GM12878 (cell line): ENCODE measurements at regions not wholly inside any gene's neighbourhood (a gene's known extent, or its start where the extent isn't known, plus 50 kb on each side); places are given as distances from the start of the nearest gene placed in this dataset.

Experiments used
- CEBPB ChIP-seq, 2 experiments: fragments of 150-350 bp in 1 of 2; IDR thresholded peaks; 2 replicates each; pipeline ENCODE4 v1.6.1; 2012 to 2014; ENCODE audit warnings: low read depth in 2 of 2, low read length in 2 of 2, borderline replicate concordance in 1 of 2, inconsistent platforms in 1 of 2
- CHD1 ChIP-seq: IDR thresholded peaks from 2 replicates; pipeline ENCODE4 v1.6.1; 2012; ENCODE audit warnings: low read depth, low read length, improper control_type of control experiment
- ESRRA ChIP-seq: IDR thresholded peaks from 2 replicates; pipeline ENCODE4 v1.6.1; 2012; ENCODE audit warnings: mild to moderate bottlenecking, low read length, improper control_type of control experiment
- MEF2B ChIP-seq: fragments of 450-650 bp; IDR thresholded peaks from 2 replicates; pipeline ENCODE4 v1.6.1; 2018; ENCODE audit warnings: mild to moderate bottlenecking, moderate library complexity; ENCODE audit not compliant: partially characterized antibody, poor library complexity, severe bottlenecking
- SIX5 ChIP-seq: IDR thresholded peaks from 2 replicates; pipeline ENCODE4 v1.6.1; 2011; ENCODE audit warnings: mild to moderate bottlenecking, low read depth, low read length, moderate library complexity; ENCODE audit not compliant: severe bottlenecking
- SP1 ChIP-seq: IDR thresholded peaks from one replicate; pipeline ENCODE4 v1.6.1; 2011; ENCODE audit warnings: low read depth, low read length
- SRF ChIP-seq, 2 experiments: IDR thresholded peaks; 2 replicates each; pipeline ENCODE4 v1.6.1; 2011; ENCODE audit warnings: low read depth in 2 of 2, low read length in 2 of 2, mild to moderate bottlenecking in 1 of 2, moderate library complexity in 1 of 2
- STAT1 ChIP-seq: fragments of 450-650 bp; conservative IDR thresholded peaks from 2 replicates; pipeline ENCODE4 v1.6.1; 2014; ENCODE audit warnings: antibody characterized with exemption, mild to moderate bottlenecking
- ZNF384 ChIP-seq: IDR thresholded peaks from 2 replicates; pipeline ENCODE4 v1.6.1; 2012; ENCODE audit warnings: low read depth, mild to moderate bottlenecking, low read length, improper control_type of control experiment, borderline replicate concordance
- ZNF622 ChIP-seq: fragments of 450-650 bp; IDR thresholded peaks from 2 replicates; pipeline ENCODE4 v1.6.1; 2017; ENCODE audit warnings: mild to moderate bottlenecking, inconsistent platforms
- TF ChIP-seq, protein P1 (sequence below), 3 experiments: IDR thresholded peaks in 2 of 3; conservative IDR thresholded peaks in 1 of 3; 2 replicates each; pipeline ENCODE4 v1.5.1; 2011; ENCODE audit warnings: low read depth in 3 of 3, low read length in 3 of 3, mild to moderate bottlenecking in 3 of 3, control low read depth in 2 of 3, moderate library complexity in 2 of 3, inconsistent platforms in 1 of 3, mixed read lengths in 1 of 3; ENCODE audit not compliant: control insufficient read depth in 2 of 3, insufficient read depth in 1 of 3; ENCODE audit errors: extremely low read depth in 1 of 3
- TF ChIP-seq, protein P2 (sequence below): fragments of 450-650 bp; formaldehyde crosslinking; IDR thresholded peaks from 2 replicates; pipeline ENCODE4 v1.5.0; 2022; ENCODE audit warnings: mild to moderate bottlenecking, missing genetic modification characterization
- TF ChIP-seq, protein P3 (sequence below): IDR thresholded peaks from 2 replicates; pipeline ENCODE4 v1.6.1; 2011; ENCODE audit warnings: borderline replicate concordance, low read depth, mild to moderate bottlenecking, moderate library complexity, low read length; ENCODE audit not compliant: insufficient read depth, poor library complexity, severe bottlenecking

DNA sequence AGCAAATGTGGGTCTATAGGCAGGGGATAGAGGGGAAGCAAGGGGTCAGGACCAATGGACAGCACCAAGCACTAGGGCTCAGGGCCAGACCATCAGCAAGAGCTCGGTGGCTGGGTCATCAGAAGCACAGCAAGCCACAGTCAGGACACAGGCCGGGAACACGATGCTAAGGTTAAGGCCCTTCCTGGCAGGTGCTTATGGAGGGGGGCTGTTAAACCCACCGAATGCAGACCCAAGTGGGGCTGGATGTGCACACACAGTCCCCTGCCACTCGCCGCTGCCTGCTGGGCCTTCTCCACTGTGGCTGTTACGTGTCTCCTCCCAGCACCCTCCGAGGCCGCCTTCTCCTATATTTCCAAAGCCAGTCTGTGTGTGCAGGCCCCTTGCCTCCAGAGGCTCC is 220.1 kb downstream of the TOMM20 start (continued):
- TF ChIP-seq, protein P1, sequence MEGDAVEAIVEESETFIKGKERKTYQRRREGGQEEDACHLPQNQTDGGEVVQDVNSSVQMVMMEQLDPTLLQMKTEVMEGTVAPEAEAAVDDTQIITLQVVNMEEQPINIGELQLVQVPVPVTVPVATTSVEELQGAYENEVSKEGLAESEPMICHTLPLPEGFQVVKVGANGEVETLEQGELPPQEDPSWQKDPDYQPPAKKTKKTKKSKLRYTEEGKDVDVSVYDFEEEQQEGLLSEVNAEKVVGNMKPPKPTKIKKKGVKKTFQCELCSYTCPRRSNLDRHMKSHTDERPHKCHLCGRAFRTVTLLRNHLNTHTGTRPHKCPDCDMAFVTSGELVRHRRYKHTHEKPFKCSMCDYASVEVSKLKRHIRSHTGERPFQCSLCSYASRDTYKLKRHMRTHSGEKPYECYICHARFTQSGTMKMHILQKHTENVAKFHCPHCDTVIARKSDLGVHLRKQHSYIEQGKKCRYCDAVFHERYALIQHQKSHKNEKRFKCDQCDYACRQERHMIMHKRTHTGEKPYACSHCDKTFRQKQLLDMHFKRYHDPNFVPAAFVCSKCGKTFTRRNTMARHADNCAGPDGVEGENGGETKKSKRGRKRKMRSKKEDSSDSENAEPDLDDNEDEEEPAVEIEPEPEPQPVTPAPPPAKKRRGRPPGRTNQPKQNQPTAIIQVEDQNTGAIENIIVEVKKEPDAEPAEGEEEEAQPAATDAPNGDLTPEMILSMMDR (IDR thresholded peaks at IDR 0.05 in 2 of 3, conservative IDR thresholded peaks at IDR 0.05 in 1 of 3; ENCODE audit: control insufficient read depth in 2 of 3, extremely low read depth in 1 of 3, insufficient read depth in 1 of 3, low read depth in 3 of 3, low read length in 3 of 3): no peak
- TF ChIP-seq ESRRA: no peak
- no peak for TF ChIP-seq ZNF622
- no peak for TF ChIP-seq SIX5
- TF ChIP-seq ZNF384: no peak
- TF ChIP-seq SP1: no peak
- TF ChIP-seq STAT1: no peak
- TF ChIP-seq, protein P2, sequence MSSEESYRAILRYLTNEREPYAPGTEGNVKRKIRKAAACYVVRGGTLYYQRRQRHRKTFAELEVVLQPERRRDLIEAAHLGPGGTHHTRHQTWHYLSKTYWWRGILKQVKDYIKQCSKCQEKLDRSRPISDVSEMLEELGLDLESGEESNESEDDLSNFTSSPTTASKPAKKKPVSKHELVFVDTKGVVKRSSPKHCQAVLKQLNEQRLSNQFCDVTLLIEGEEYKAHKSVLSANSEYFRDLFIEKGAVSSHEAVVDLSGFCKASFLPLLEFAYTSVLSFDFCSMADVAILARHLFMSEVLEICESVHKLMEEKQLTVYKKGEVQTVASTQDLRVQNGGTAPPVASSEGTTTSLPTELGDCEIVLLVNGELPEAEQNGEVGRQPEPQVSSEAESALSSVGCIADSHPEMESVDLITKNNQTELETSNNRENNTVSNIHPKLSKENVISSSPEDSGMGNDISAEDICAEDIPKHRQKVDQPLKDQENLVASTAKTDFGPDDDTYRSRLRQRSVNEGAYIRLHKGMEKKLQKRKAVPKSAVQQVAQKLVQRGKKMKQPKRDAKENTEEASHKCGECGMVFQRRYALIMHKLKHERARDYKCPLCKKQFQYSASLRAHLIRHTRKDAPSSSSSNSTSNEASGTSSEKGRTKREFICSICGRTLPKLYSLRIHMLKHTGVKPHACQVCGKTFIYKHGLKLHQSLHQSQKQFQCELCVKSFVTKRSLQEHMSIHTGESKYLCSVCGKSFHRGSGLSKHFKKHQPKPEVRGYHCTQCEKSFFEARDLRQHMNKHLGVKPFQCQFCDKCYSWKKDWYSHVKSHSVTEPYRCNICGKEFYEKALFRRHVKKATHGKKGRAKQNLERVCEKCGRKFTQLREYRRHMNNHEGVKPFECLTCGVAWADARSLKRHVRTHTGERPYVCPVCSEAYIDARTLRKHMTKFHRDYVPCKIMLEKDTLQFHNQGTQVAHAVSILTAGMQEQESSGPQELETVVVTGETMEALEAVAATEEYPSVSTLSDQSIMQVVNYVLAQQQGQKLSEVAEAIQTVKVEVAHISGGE (CRISPR knock-in tag): no peak
- TF ChIP-seq, protein P3, sequence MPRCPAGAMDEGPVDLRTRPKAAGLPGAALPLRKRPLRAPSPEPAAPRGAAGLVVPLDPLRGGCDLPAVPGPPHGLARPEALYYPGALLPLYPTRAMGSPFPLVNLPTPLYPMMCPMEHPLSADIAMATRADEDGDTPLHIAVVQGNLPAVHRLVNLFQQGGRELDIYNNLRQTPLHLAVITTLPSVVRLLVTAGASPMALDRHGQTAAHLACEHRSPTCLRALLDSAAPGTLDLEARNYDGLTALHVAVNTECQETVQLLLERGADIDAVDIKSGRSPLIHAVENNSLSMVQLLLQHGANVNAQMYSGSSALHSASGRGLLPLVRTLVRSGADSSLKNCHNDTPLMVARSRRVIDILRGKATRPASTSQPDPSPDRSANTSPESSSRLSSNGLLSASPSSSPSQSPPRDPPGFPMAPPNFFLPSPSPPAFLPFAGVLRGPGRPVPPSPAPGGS: no peak
- no peak for TF ChIP-seq CHD1
- TF ChIP-seq SRF (IDR thresholded peaks at IDR 0.05; ENCODE audit: low read depth in 2 of 2, low read length in 2 of 2): no peak
- no peak for TF ChIP-seq CEBPB (IDR thresholded peaks at IDR 0.05; ENCODE audit: borderline replicate concordance in 1 of 2, low read depth in 2 of 2, low read length in 2 of 2)
- no peak for TF ChIP-seq MEF2B
